GM12891 (cell line): ENCODE measurements at regions not wholly inside any gene's neighbourhood (a gene's known extent, or its start where the extent isn't known, plus 50 kb on each side); places are given as distances from the start of the nearest gene placed in this dataset.

Experiments
- POLR2A ChIP-seq: IDR thresholded peaks from 2 replicates; pipeline ENCODE4 v1.6.1; 2011; ENCODE audit warnings: low read depth, low read length, control low read depth
- POLR2AphosphoS5 ChIP-seq: IDR thresholded peaks from 2 replicates; pipeline ENCODE4 v1.6.1; 2011; ENCODE audit warnings: low read depth, low read length, control low read depth
- SPI1 ChIP-seq: IDR thresholded peaks from 2 replicates; pipeline ENCODE4 v1.6.1; 2011; ENCODE audit warnings: low read depth, low read length, control low read depth
- TAF1 ChIP-seq: IDR thresholded peaks from 2 replicates; pipeline ENCODE4 v1.6.1; 2011; ENCODE audit warnings: low read depth, low read length, control low read depth

- TF ChIP-seq POLR2A (no peak), POLR2AphosphoS5 (no peak), TAF1 (no peak), SPI1 (no peak)
These were observed 97.5 kb downstream of the SEC16B start for GRCh38 chr1:177872308-177872900.
